Retinal pigment epithelial cell (primary cell): ENCODE measurements at regions not wholly inside any gene's neighbourhood (a gene's known extent, or its start where the extent isn't known, plus 50 kb on each side); places are given as distances from the start of the nearest gene placed in this dataset.

ENCODE experiments used
- DNase-seq: peaks from one replicate; pipeline ENCODE4 v3.0.0-alpha.2; 2010; ENCODE audit warnings: low read depth
- H3K4me3 ChIP-seq: 2 replicates; pipeline ENCODE4 v1.5.1; 2011; ENCODE audit warnings: mild to moderate bottlenecking, low read length, control low read depth, moderate library complexity
- CTCF ChIP-seq: conservative IDR thresholded peaks from 2 replicates; pipeline ENCODE4 v1.5.1; 2011; ENCODE audit warnings: low read depth, low read length, control low read depth, inconsistent platforms

GRCh38 chr3:153952091-153952490 lies 169.1 kb upstream of the ARHGEF26 start:
- no peak for DNase-seq
- no peak for TF ChIP-seq CTCF
- no peak overlapping the region for H3K4me3 ChIP-seq

GRCh38 chr3:153956613-153957012 lies 164.6 kb upstream of the ARHGEF26 start:
- no peak for TF ChIP-seq CTCF
- no peak overlapping the region for H3K4me3 ChIP-seq
- DNase-seq, result no peak

- TF ChIP-seq CTCF, result no peak
- no peak for DNase-seq
- H3K4me3 ChIP-seq, result no peak overlapping the region
These were observed 163.8 kb upstream of the ARHGEF26 start for GRCh38 chr3:153957421-153957820.

GRCh38 chr3:153958635-153959595 lies 162.3 kb upstream of the ARHGEF26 start:
- no peak for TF ChIP-seq CTCF
- H3K4me3 ChIP-seq, result no peak overlapping the region
- DNase-seq, result peak; percentile 32

- no peak overlapping the region for H3K4me3 ChIP-seq
- TF ChIP-seq CTCF, result no peak
- no peak for DNase-seq
These were observed 160.6 kb upstream of the ARHGEF26 start for GRCh38 chr3:153960458-153961074.

- TF ChIP-seq CTCF, result no peak
- no peak overlapping the region for H3K4me3 ChIP-seq
- no peak for DNase-seq
These were observed 159.7 kb upstream of the ARHGEF26 start for GRCh38 chr3:153961494-153961893.
